ENCODE measurements at regions not wholly inside any gene's neighbourhood (a gene's known extent, or its start where the extent isn't known, plus 50 kb on each side); places are given as distances from the start of the nearest gene placed in this dataset. TPM values are rescaled to one million over a fixed set of nuclear protein-coding genes. Genes with fewer than 3 reads are reported as not detected.

DNA sequence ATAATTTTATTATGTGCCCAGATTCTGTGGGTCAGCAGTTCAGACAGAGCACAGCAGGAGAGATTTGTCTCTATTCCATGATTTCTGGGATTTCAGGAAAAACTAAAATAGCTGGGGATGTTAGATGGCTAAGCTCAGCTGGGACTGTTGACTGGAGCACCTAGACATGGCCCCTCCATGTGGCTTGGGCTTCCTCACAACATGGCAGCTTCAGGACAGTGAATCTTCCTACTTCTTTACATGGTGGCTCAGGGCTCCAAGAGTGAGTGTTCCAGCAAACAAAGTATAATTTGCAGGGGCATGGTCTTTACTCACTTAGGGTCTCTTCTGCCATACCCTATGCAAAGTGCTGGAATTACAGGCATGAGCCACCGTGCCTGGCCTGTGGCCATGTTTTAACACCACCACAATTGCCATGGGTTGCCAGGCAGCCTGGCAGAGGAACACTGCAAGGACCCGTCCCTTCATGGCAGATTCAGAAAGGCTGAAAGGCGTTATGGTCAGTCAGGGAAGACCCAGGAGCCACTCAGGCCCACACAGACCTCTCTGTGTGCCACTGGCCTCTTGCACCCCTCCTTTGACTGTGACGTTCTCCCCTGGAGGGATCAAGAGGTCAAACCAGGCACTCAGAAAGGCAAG, 50.8 kb upstream of the ZMIZ1 start:
- H3K4me1 ChIP-seq (ENCODE audit: insufficient read depth, low read length, poor library complexity, severe bottlenecking) = peaks cover 3% of the 10 kb centered on the region
- H2AFZ ChIP-seq (ENCODE audit: low read length) = no peak overlapping the region
- no peak overlapping the region for H3K4me3 ChIP-seq (ENCODE audit: low read depth, low read length, poor library complexity, severe bottlenecking)
- H3K36me3 ChIP-seq (ENCODE audit: insufficient read depth, low read length) = no peaks in the 10 kb centered on the region
- intact Hi-C loops (cut with micrococcal nuclease; ENCODE audit: unreplicated experiment) = no loop called here
- TF ChIP-seq EZH2phosphoT487 (IDR thresholded peaks at IDR 0.05; ENCODE audit: borderline replicate concordance, low read depth, low read length) = no peak
- TF ChIP-seq, protein P1, sequence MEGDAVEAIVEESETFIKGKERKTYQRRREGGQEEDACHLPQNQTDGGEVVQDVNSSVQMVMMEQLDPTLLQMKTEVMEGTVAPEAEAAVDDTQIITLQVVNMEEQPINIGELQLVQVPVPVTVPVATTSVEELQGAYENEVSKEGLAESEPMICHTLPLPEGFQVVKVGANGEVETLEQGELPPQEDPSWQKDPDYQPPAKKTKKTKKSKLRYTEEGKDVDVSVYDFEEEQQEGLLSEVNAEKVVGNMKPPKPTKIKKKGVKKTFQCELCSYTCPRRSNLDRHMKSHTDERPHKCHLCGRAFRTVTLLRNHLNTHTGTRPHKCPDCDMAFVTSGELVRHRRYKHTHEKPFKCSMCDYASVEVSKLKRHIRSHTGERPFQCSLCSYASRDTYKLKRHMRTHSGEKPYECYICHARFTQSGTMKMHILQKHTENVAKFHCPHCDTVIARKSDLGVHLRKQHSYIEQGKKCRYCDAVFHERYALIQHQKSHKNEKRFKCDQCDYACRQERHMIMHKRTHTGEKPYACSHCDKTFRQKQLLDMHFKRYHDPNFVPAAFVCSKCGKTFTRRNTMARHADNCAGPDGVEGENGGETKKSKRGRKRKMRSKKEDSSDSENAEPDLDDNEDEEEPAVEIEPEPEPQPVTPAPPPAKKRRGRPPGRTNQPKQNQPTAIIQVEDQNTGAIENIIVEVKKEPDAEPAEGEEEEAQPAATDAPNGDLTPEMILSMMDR (conservative IDR thresholded peaks at IDR 0.05; ENCODE audit: low read length) = no peak
- H3K79me2 ChIP-seq (ENCODE audit: insufficient read depth, low read depth, low read length) = no peaks in the 10 kb centered on the region
- no peaks in the 10 kb centered on the region for H3K9me3 ChIP-seq (ENCODE audit: low read length)
- no peak for DNase-seq (ENCODE audit: low spot score)
- no peak overlapping the region for H3K4me2 ChIP-seq (ENCODE audit: low read length)
- BruUV-seq (replicated peaks) = no TSS peak
- no peaks in the 10 kb centered on the region for H4K20me1 ChIP-seq (ENCODE audit: insufficient read depth, low read length)
- no peaks in the 10 kb centered on the region for H3K9me2 ChIP-seq (ENCODE audit: insufficient read depth, low read length)
- ChIA-PET POLR2A (no interaction called here), CTCF (ENCODE audit: unreplicated experiment) (no interaction called here)
- no peak overlapping the region for H3K27ac ChIP-seq (ENCODE audit: low read depth, low read length, poor library complexity, severe bottlenecking)

DNA sequence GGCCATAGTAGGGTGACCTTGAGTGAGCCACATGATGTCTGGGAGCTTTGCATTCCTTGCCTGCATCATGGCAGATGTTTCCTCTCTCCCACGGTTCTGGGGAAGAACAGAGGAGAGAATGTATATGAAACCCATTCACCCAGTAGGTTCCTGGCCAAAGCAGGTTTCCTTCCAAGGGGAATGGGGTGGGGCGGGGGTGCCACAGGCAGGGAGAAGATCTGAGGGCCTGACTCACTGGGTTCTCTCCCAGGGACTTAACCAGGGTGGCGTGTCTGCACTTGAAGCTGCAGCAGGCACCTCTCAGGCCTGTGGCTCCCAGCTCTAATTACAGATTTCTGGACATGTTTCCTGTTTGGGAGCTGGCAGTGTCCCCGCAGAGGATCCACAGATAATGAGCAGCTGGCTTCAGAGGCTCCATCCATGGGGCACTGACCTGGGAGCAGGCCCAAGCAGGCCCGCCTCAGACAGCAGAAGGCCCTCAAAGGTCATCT, 50.2 kb upstream of the ZMIZ1 start:
- CTCF ChIA-PET (ENCODE audit: unreplicated experiment) = no interaction called here

More for the DNA sequence above, 50.2 kb upstream of the ZMIZ1 start:
- TF ChIP-seq, protein P1 (conservative IDR thresholded peaks at IDR 0.05; ENCODE audit: low read length) = no peak
- TF ChIP-seq EZH2phosphoT487 (IDR thresholded peaks at IDR 0.05; ENCODE audit: borderline replicate concordance, low read depth, low read length) = no peak
- H3K4me2 ChIP-seq (ENCODE audit: low read length) = no peak overlapping the region
- H3K4me3 ChIP-seq (ENCODE audit: low read depth, low read length, poor library complexity, severe bottlenecking) = no peak overlapping the region
- no peaks in the 10 kb centered on the region for H4K20me1 ChIP-seq (ENCODE audit: insufficient read depth, low read length)
- POLR2A ChIA-PET = no interaction called here
- H3K4me1 ChIP-seq (ENCODE audit: insufficient read depth, low read length, poor library complexity, severe bottlenecking) = peaks cover 9% of the 10 kb centered on the region
- DNase-seq (ENCODE audit: low spot score) = no peak
- H3K27ac ChIP-seq (ENCODE audit: low read depth, low read length, poor library complexity, severe bottlenecking) = no peak overlapping the region
- H3K79me2 ChIP-seq (ENCODE audit: insufficient read depth, low read depth, low read length) = no peaks in the 10 kb centered on the region
- H3K9me2 ChIP-seq (ENCODE audit: insufficient read depth, low read length) = no peaks in the 10 kb centered on the region
- no peaks in the 10 kb centered on the region for H3K9me3 ChIP-seq (ENCODE audit: low read length)
- no TSS peak for BruUV-seq (replicated peaks)
- H2AFZ ChIP-seq (ENCODE audit: low read length) = no peak overlapping the region
- intact Hi-C loops (cut with micrococcal nuclease; ENCODE audit: unreplicated experiment) = no loop called here
- no peaks in the 10 kb centered on the region for H3K36me3 ChIP-seq (ENCODE audit: insufficient read depth, low read length)

Small RNA genes in the stretch of these regions (small RNA-seq; reads per million reads assigned to genes)
- gene RF00056 = not detected

Data from OCI-LY7 (cell line).